ENCODE measurements at regions not wholly inside any gene's neighbourhood (a gene's known extent, or its start where the extent isn't known, plus 50 kb on each side); places are given as distances from the start of the nearest gene placed in this dataset.
"Not testable (repeated sequence)": the region's sequence is repeated elsewhere in the genome, so short reads cannot be mapped to it uniquely, and the experiment has no call there.

DNA sequence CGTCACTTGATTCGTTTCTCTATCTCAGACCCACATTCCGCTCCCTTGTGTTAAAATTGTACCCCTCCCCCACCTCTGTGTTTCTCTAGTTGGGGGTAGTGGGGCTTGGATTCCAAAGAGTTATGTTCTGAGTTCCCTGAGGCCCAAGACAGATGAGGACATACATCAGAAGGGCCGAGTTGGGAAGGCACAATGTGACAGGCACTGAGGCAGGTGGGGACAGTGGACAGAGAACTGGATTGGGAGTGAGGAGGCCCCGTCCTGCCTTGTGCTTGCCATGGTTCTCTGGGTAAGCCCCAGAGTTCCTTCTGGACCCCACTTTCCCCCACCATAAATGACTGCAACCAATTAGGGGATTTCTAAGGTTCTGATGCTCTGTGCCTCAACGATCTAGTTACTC lies 80.5 kb upstream of the ETV3 start:
- no peak for DNase-seq
- no peak for ATAC-seq
- intact Hi-C loops (cut with DNase I) = no loop called here
- Histone ChIP-seq H3K4me1 (no peaks in the 10 kb centered on the region), H3K27me3 (peaks cover 0 to 14% of the 10 kb centered on the region in 2 donors), H3K9me3 (peaks cover 0 to 15% of the 10 kb centered on the region in 2 donors), H3K36me3 (no peaks in the 10 kb centered on the region), H3K27ac (no peak overlapping the region), H3K4me3 (no peak overlapping the region)
- TF ChIP-seq, protein P1, sequence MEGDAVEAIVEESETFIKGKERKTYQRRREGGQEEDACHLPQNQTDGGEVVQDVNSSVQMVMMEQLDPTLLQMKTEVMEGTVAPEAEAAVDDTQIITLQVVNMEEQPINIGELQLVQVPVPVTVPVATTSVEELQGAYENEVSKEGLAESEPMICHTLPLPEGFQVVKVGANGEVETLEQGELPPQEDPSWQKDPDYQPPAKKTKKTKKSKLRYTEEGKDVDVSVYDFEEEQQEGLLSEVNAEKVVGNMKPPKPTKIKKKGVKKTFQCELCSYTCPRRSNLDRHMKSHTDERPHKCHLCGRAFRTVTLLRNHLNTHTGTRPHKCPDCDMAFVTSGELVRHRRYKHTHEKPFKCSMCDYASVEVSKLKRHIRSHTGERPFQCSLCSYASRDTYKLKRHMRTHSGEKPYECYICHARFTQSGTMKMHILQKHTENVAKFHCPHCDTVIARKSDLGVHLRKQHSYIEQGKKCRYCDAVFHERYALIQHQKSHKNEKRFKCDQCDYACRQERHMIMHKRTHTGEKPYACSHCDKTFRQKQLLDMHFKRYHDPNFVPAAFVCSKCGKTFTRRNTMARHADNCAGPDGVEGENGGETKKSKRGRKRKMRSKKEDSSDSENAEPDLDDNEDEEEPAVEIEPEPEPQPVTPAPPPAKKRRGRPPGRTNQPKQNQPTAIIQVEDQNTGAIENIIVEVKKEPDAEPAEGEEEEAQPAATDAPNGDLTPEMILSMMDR (IDR thresholded peaks at IDR 0.05) = no peak

- intact Hi-C loops (cut with DNase I) = no loop called here
- H3K27me3 ChIP-seq = peaks cover 0 to 14% of the 10 kb centered on the region in 2 donors
- no peak for ATAC-seq
- no peak overlapping the region for H3K27ac ChIP-seq
- no peaks in the 10 kb centered on the region for H3K4me1 ChIP-seq
- no peaks in the 10 kb centered on the region for H3K36me3 ChIP-seq
- no peak overlapping the region for H3K4me3 ChIP-seq
- TF ChIP-seq, protein P1 (IDR thresholded peaks at IDR 0.05) = no peak
- H3K9me3 ChIP-seq = peaks cover 0 to 26% of the 10 kb centered on the region in 2 donors
- DNase-seq = no peak
Observed at GRCh38 chr1:157217486-157217885, 79.3 kb upstream of the ETV3 start.

DNA sequence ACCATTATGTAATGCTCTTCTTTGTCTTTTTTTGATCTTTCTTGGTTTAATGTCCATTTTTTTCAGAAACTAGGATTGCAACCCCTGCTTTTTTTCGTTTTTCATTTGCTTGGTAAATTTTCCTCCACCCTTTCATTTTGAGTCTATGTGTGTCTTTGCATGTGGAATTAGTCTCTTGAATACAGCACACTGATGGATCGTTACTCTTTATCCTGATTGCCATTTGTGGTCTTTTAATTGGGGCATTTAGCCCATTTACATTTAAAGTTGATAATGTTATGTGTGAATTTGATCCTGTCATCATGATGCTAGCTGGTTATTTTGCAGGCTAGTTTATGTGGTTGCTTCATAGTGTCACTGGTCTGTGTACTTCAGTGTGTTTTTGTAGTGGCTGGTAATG lies 75.6 kb upstream of the ETV3 start:
- DNase-seq (no peak), ATAC-seq (no peak)
- Histone ChIP-seq H3K36me3 (no peaks in the 10 kb centered on the region), H3K4me1 (no peaks in the 10 kb centered on the region), H3K27me3 (peaks cover 0 to 2% of the 10 kb centered on the region in 2 donors), H3K9me3 (peaks cover 0 to 26% of the 10 kb centered on the region in 2 donors), H3K27ac (no peak overlapping the region), H3K4me3 (no peak overlapping the region)
- intact Hi-C loops (cut with DNase I) = no loop called here
- TF ChIP-seq, protein P1 (IDR thresholded peaks at IDR 0.05) = no peak

- H3K36me3 ChIP-seq = no peaks in the 10 kb centered on the region
- H3K4me3 ChIP-seq = no peak overlapping the region
- TF ChIP-seq, protein P1 (IDR thresholded peaks at IDR 0.05) = no peak
- DNase-seq (no peak), ATAC-seq (no peak)
- peaks cover 0 to 19% of the 10 kb centered on the region in 2 donors for H3K9me3 ChIP-seq
- no peaks in the 10 kb centered on the region for H3K4me1 ChIP-seq
- H3K27ac ChIP-seq = no peak overlapping the region
- intact Hi-C loops (cut with DNase I) = no loop called here
- H3K27me3 ChIP-seq = peaks cover 0 to 7% of the 10 kb centered on the region in 2 donors
Observed at GRCh38 chr1:157209514-157209913, 71.3 kb upstream of the ETV3 start.

DNA sequence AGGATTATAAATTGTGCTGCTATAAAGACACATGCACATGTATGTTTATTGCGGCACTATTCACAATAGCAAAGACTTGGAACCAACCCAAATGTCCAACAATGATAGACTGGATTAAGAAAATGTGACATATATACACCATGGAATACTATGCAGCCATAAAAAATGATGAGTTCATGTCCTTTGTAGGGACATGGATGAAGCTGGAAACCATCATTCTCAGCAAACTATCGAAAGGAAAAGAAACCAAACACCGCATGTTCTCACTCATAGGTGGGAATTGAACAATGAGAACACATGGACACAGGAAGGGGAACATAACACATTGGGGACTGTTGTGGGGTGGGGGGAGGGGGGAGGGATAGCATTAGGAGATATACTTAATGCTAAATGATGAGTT lies 67.8 kb upstream of the ETV3 start:
- DNase-seq; H3K27ac ChIP-seq; intact Hi-C loops (cut with DNase I); H3K4me1 ChIP-seq; ATAC-seq; H3K4me3 ChIP-seq; H3K9me3 ChIP-seq; H3K36me3 ChIP-seq: not testable (repeated sequence)
- H3K27me3 ChIP-seq = peaks cover 0 to 10% of the 10 kb centered on the region in 2 donors

DNA sequence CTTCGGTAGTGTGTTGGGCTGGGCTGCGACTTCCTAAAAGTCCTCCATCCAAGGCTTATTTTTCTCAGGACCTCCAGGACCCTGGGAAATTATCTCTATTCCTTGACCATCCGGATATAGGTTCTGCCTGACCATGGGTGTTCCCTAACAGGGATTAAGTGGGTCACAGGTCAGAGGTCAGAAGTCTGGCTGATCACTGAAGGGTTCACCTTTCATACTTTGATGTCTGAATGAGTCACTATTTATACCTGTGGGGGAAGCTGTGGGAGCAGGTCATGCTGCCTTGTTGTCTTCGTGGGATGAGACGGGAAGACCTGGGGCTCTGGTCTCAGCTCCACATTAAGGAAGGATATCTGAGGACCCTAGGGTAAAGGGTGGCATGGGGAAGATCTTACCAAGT lies 65.0 kb upstream of the ETV3 start:
- H3K27ac ChIP-seq = no peak overlapping the region
- no peak overlapping the region for H3K4me3 ChIP-seq
- DNase-seq (no peak), ATAC-seq (no peak)
- H3K36me3 ChIP-seq = no peaks in the 10 kb centered on the region
- peaks cover 0 to 10% of the 10 kb centered on the region in 2 donors for H3K27me3 ChIP-seq
- TF ChIP-seq, protein P1 (IDR thresholded peaks at IDR 0.05) = no peak
- intact Hi-C loops (cut with DNase I) = no loop called here
- no peaks in the 10 kb centered on the region for H3K4me1 ChIP-seq
- H3K9me3 ChIP-seq = no peaks in the 10 kb centered on the region
